OCI-LY7 (cell line): ENCODE measurements at regions not wholly inside any gene's neighbourhood (a gene's known extent, or its start where the extent isn't known, plus 50 kb on each side); places are given as distances from the start of the nearest gene placed in this dataset.

Experiments
- CTCF ChIP-seq: fragments of 200-600 bp; sonication (generic); conservative IDR thresholded peaks from 2 replicates; pipeline ENCODE4 v1.5.1; 2014; ENCODE audit warnings: mild to moderate bottlenecking, antibody characterized with exemption, low read length, moderate library complexity, mixed read lengths
- EZH2phosphoT487 ChIP-seq: fragments of 200-600 bp; sonication (generic); IDR thresholded peaks from 2 replicates; pipeline ENCODE4 v1.6.1; 2018; ENCODE audit warnings: low read depth, borderline replicate concordance, mild to moderate bottlenecking, mixed run types, antibody characterized with exemption, low read length, moderate library complexity, mixed read lengths

DNA sequence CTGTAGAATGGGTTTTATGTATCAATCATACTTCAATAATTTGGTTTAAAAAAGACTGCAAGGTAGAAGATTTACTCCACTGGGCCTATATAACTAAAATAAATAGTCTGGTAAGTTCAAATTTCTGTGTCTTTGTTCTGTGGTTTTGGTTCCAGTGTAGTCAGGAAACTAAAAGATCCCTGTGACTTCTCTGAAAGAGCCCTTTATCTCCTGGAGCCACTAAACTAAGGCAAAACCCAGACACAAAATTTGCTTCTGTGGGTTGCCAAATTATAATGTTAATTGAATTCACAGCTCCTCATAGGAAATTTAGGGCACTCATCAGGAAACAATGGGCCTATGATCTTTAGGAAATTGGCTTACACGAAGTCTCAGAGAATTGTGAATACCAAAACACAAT is 1038.4 kb downstream of the GALC start:
- TF ChIP-seq EZH2phosphoT487, result no peak
- no peak for TF ChIP-seq CTCF
